WTC11 (cell line): ENCODE measurements at regions not wholly inside any gene's neighbourhood (a gene's known extent, or its start where the extent isn't known, plus 50 kb on each side); places are given as distances from the start of the nearest gene placed in this dataset.

Source experiments
- ATAC-seq: fragments of 200-7000 bp; cut with Tn5 transposase; 2 replicates; pipeline ENCODE4 v1.10.0; 2021; ENCODE audit warnings: mild to moderate bottlenecking, moderate library complexity
- CTCF ChIA-PET: fragments of 300-600 bp; sonication (Branson Sonifier 250); formaldehyde crosslinking; loops from one replicate; lab custom pipeline; 2021; ENCODE audit warnings: antibody characterized with exemption; lab: Charles Lee
- POLR2A ChIA-PET: fragments of 350-600 bp; sonication (Branson Sonifier 250); formaldehyde crosslinking; loops from one replicate; lab custom pipeline; 2021; ENCODE audit warnings: antibody characterized with exemption; lab: Charles Lee
- DNase-seq: peaks from one replicate; pipeline ENCODE4 v3.0.0; 2021; ENCODE audit warnings: low spot score
- H3K27ac Mint-ChIP-seq: 2 replicates; pipeline ENCODE4 v1.8.0; 2021; ENCODE audit warnings: mixed read lengths
- H3K27me3 Mint-ChIP-seq: 2 replicates; pipeline ENCODE4 v1.8.0; 2021; ENCODE audit warnings: low read depth, mild to moderate bottlenecking, moderate library complexity, mixed read lengths
- H3K36me3 Mint-ChIP-seq: 2 replicates; pipeline ENCODE4 v1.8.0; 2021; ENCODE audit warnings: mixed read lengths
- H3K4me1 Mint-ChIP-seq: 2 replicates; pipeline ENCODE4 v1.8.0; 2022; ENCODE audit warnings: mixed read lengths
- H3K4me3 Mint-ChIP-seq: 2 replicates; pipeline ENCODE4 v1.8.0; 2021; ENCODE audit warnings: mild to moderate bottlenecking, moderate library complexity, mixed read lengths
- H3K9me3 Mint-ChIP-seq: 2 replicates; pipeline ENCODE4 v1.8.0; 2021; ENCODE audit warnings: mixed read lengths
- ELF4 ChIP-seq: sonication (generic); formaldehyde crosslinking; IDR thresholded peaks from 2 replicates; pipeline ENCODE4 v1.8.1; 2022; ENCODE audit warnings: low read depth, mild to moderate bottlenecking, moderate library complexity, missing genetic modification reagents
- FOXP1 ChIP-seq: sonication (generic); formaldehyde crosslinking; IDR thresholded peaks from 2 replicates; pipeline ENCODE4 v1.8.0; 2022; ENCODE audit warnings: missing genetic modification reagents, mild to moderate bottlenecking, moderate library complexity, borderline replicate concordance
- GABPB1 ChIP-seq: sonication (generic); formaldehyde crosslinking; IDR thresholded peaks from 2 replicates; pipeline ENCODE4 v1.8.1; 2023; ENCODE audit warnings: mild to moderate bottlenecking, missing genetic modification reagents
- GTF2I ChIP-seq: fragments of 250-450 bp; sonication (Bioruptor Pico); conservative IDR thresholded peaks from 2 replicates; pipeline ENCODE4 v1.4.0; 2021; ENCODE audit warnings: mild to moderate bottlenecking
- IRF2 ChIP-seq: sonication (generic); formaldehyde crosslinking; IDR thresholded peaks from 2 replicates; pipeline ENCODE4 v1.8.0; 2022; ENCODE audit warnings: low read depth, missing genetic modification reagents, borderline replicate concordance
- NFATC4 ChIP-seq: fragments of 250-450 bp; sonication (Bioruptor Pico); IDR thresholded peaks from 2 replicates; pipeline ENCODE4 v1.9.0; 2021; ENCODE audit warnings: mild to moderate bottlenecking
- PRRX2 ChIP-seq: fragments of 250-450 bp; sonication (Bioruptor Pico); IDR thresholded peaks from 2 replicates; pipeline ENCODE4 v1.8.0; 2021; ENCODE audit warnings: mild to moderate bottlenecking
- ZBTB21 ChIP-seq: sonication (generic); formaldehyde crosslinking; IDR thresholded peaks from 2 replicates; pipeline ENCODE4 v1.8.1; 2023; ENCODE audit warnings: mild to moderate bottlenecking, missing genetic modification reagents, borderline replicate concordance
- ZNF317 ChIP-seq: sonication (generic); formaldehyde crosslinking; IDR thresholded peaks from 2 replicates; pipeline ENCODE4 v1.8.1; 2023; ENCODE audit warnings: low read depth, mild to moderate bottlenecking, moderate library complexity, missing genetic modification reagents, borderline replicate concordance
- TF ChIP-seq, protein P1 (sequence below): sonication (generic); formaldehyde crosslinking; IDR thresholded peaks from 2 replicates; pipeline ENCODE4 v1.8.1; 2022; ENCODE audit warnings: low read depth, missing genetic modification reagents, borderline replicate concordance
- TF ChIP-seq, protein P2 (sequence below): sonication (generic); formaldehyde crosslinking; IDR thresholded peaks from 2 replicates; pipeline ENCODE4 v1.8.1; 2022; ENCODE audit warnings: missing genetic modification reagents, borderline replicate concordance
- TF ChIP-seq, protein P3 (sequence below): sonication (generic); formaldehyde crosslinking; IDR thresholded peaks from 2 replicates; pipeline ENCODE4 v1.8.1; 2023; ENCODE audit warnings: mild to moderate bottlenecking, missing genetic modification reagents, borderline replicate concordance
- TF ChIP-seq, protein P4 (sequence below): sonication (generic); formaldehyde crosslinking; IDR thresholded peaks from 2 replicates; pipeline ENCODE4 v1.8.0; 2022; ENCODE audit warnings: mild to moderate bottlenecking, missing genetic modification reagents
- TF ChIP-seq, protein P5 (sequence below): fragments of 250-450 bp; sonication (Bioruptor Pico); IDR thresholded peaks from 2 replicates; pipeline ENCODE4 v1.8.0; 2021; ENCODE audit warnings: mild to moderate bottlenecking
- TF ChIP-seq, protein P6 (sequence below): sonication (generic); formaldehyde crosslinking; IDR thresholded peaks from 2 replicates; pipeline ENCODE4 v1.8.0; 2022; ENCODE audit warnings: mild to moderate bottlenecking, missing genetic modification reagents
- TF ChIP-seq, protein P7 (sequence below): sonication (generic); formaldehyde crosslinking; IDR thresholded peaks from 2 replicates; pipeline ENCODE4 v1.8.0; 2023; ENCODE audit warnings: mild to moderate bottlenecking, missing genetic modification reagents

DNA sequence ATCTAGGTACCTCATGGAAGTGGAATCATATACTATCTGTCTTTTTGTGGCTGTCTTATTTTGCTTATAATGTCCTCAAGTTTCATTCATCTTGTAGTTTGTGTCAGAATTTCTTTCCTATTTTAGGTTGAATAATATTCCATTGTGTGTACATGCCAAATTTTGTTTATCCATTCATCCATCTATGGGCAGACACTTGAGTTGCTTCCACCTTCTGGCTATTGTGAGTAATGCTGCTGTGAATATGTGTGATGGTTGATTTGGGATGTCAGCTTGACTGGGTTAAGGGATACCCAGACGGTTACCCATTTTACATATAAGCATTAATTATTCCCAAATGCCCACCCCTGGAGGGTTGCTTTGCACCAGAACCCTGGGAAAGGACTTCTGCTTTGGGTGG lies 477.5 kb downstream of the PTPRU start (continued):
- TF ChIP-seq, protein P1, sequence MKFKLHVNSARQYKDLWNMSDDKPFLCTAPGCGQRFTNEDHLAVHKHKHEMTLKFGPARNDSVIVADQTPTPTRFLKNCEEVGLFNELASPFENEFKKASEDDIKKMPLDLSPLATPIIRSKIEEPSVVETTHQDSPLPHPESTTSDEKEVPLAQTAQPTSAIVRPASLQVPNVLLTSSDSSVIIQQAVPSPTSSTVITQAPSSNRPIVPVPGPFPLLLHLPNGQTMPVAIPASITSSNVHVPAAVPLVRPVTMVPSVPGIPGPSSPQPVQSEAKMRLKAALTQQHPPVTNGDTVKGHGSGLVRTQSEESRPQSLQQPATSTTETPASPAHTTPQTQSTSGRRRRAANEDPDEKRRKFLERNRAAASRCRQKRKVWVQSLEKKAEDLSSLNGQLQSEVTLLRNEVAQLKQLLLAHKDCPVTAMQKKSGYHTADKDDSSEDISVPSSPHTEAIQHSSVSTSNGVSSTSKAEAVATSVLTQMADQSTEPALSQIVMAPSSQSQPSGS (CRISPR knock-in tag): no peak
- TF ChIP-seq, protein P2, sequence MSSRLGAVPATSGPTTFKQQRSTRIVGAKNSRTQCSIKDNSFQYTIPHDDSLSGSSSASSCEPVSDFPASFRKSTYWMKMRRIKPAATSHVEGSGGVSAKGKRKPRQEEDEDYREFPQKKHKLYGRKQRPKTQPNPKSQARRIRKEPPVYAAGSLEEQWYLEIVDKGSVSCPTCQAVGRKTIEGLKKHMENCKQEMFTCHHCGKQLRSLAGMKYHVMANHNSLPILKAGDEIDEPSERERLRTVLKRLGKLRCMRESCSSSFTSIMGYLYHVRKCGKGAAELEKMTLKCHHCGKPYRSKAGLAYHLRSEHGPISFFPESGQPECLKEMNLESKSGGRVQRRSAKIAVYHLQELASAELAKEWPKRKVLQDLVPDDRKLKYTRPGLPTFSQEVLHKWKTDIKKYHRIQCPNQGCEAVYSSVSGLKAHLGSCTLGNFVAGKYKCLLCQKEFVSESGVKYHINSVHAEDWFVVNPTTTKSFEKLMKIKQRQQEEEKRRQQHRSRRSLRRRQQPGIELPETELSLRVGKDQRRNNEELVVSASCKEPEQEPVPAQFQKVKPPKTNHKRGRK (CRISPR knock-in tag): no peak
- no peak for TF ChIP-seq GABPB1 (CRISPR knock-in tag)

DNA sequence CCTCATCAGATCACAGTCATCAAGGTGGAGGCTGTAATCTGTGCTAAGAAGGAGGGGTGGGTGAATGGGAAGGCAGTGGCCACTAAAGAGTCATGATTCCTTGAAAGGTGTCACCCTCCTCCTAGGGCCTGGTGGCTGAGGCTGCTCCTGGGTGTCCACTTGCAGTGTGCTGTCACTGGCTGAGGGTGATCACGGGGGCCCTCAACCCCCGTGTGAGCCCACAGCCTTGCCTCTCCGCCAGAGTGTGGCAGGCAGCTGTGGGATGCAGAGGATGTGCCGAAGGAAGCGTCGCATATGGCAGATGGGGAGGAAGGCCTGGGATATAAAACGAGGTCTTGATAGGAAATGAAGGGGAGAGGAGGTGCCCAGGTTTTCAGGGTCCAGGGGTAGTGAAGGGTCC lies 476.5 kb downstream of the PTPRU start:
- CTCF ChIA-PET: interaction anchor here (2.4 kb wide), 1 partner anchor 9 kb away, joined by 9 read pairs; no protein-coding TSS in a partner anchor
- Mint-ChIP-seq H3K4me1 (peaks cover 21% of the 10 kb centered on the region), H3K36me3 (peaks cover 19% of the 10 kb centered on the region), H3K9me3 (peaks cover 24% of the 10 kb centered on the region), H3K27me3 (peaks cover 7% of the 10 kb centered on the region), H3K4me3 (no peak overlapping the region), H3K27ac (no peak overlapping the region)
- POLR2A ChIA-PET: interaction anchor here (0.6 kb wide), 1 partner anchor 11 kb away, joined by 3 read pairs; no protein-coding TSS in a partner anchor
- ATAC-seq (no peak), DNase-seq (no peak)
- TF ChIP-seq IRF2 (CRISPR knock-in tag) (no peak), NFATC4 (CRISPR knock-in tag) (no peak), ZNF317 (CRISPR knock-in tag) (no peak), PRRX2 (CRISPR knock-in tag) (no peak), GTF2I (CRISPR knock-in tag) (no peak), FOXP1 (CRISPR knock-in tag) (no peak), ZBTB21 (CRISPR knock-in tag) (no peak)
- TF ChIP-seq, protein P3, sequence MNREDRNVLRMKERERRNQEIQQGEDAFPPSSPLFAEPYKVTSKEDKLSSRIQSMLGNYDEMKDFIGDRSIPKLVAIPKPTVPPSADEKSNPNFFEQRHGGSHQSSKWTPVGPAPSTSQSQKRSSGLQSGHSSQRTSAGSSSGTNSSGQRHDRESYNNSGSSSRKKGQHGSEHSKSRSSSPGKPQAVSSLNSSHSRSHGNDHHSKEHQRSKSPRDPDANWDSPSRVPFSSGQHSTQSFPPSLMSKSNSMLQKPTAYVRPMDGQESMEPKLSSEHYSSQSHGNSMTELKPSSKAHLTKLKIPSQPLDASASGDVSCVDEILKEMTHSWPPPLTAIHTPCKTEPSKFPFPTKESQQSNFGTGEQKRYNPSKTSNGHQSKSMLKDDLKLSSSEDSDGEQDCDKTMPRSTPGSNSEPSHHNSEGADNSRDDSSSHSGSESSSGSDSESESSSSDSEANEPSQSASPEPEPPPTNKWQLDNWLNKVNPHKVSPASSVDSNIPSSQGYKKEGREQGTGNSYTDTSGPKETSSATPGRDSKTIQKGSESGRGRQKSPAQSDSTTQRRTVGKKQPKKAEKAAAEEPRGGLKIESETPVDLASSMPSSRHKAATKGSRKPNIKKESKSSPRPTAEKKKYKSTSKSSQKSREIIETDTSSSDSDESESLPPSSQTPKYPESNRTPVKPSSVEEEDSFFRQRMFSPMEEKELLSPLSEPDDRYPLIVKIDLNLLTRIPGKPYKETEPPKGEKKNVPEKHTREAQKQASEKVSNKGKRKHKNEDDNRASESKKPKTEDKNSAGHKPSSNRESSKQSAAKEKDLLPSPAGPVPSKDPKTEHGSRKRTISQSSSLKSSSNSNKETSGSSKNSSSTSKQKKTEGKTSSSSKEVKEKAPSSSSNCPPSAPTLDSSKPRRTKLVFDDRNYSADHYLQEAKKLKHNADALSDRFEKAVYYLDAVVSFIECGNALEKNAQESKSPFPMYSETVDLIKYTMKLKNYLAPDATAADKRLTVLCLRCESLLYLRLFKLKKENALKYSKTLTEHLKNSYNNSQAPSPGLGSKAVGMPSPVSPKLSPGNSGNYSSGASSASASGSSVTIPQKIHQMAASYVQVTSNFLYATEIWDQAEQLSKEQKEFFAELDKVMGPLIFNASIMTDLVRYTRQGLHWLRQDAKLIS (CRISPR knock-in tag): no peak
- TF ChIP-seq, protein P4, sequence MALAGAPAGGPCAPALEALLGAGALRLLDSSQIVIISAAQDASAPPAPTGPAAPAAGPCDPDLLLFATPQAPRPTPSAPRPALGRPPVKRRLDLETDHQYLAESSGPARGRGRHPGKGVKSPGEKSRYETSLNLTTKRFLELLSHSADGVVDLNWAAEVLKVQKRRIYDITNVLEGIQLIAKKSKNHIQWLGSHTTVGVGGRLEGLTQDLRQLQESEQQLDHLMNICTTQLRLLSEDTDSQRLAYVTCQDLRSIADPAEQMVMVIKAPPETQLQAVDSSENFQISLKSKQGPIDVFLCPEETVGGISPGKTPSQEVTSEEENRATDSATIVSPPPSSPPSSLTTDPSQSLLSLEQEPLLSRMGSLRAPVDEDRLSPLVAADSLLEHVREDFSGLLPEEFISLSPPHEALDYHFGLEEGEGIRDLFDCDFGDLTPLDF (CRISPR knock-in tag): no peak
- TF ChIP-seq, protein P5, sequence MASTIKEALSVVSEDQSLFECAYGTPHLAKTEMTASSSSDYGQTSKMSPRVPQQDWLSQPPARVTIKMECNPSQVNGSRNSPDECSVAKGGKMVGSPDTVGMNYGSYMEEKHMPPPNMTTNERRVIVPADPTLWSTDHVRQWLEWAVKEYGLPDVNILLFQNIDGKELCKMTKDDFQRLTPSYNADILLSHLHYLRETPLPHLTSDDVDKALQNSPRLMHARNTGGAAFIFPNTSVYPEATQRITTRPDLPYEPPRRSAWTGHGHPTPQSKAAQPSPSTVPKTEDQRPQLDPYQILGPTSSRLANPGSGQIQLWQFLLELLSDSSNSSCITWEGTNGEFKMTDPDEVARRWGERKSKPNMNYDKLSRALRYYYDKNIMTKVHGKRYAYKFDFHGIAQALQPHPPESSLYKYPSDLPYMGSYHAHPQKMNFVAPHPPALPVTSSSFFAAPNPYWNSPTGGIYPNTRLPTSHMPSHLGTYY (CRISPR knock-in tag): no peak
- TF ChIP-seq, all 79 proteins: peak for 0

DNA sequence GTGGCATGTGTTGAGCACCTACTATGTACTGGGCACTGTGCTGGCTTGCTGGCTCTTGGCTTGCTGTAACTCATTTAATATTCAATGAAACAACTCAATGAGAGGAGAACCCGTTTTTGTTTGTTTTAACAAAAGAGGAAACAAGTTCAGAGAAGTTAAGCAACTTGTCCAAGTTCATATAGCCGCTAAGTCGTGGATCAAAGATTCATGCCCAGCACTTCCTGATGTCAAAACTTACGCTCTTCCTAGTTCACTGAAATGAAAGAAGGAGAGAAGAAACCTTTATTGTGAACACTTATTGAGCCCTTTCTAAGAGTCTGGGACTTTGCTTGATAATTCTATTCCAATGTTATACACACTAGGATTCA lies 475.9 kb downstream of the PTPRU start:
- ChIA-PET POLR2A (no interaction called here), CTCF (no interaction called here)
- TF ChIP-seq, protein P6, sequence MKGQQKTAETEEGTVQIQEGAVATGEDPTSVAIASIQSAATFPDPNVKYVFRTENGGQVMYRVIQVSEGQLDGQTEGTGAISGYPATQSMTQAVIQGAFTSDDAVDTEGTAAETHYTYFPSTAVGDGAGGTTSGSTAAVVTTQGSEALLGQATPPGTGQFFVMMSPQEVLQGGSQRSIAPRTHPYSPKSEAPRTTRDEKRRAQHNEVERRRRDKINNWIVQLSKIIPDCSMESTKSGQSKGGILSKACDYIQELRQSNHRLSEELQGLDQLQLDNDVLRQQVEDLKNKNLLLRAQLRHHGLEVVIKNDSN (CRISPR knock-in tag): no peak
- TF ChIP-seq ELF4 (CRISPR knock-in tag): no peak
- TF ChIP-seq, protein P7, sequence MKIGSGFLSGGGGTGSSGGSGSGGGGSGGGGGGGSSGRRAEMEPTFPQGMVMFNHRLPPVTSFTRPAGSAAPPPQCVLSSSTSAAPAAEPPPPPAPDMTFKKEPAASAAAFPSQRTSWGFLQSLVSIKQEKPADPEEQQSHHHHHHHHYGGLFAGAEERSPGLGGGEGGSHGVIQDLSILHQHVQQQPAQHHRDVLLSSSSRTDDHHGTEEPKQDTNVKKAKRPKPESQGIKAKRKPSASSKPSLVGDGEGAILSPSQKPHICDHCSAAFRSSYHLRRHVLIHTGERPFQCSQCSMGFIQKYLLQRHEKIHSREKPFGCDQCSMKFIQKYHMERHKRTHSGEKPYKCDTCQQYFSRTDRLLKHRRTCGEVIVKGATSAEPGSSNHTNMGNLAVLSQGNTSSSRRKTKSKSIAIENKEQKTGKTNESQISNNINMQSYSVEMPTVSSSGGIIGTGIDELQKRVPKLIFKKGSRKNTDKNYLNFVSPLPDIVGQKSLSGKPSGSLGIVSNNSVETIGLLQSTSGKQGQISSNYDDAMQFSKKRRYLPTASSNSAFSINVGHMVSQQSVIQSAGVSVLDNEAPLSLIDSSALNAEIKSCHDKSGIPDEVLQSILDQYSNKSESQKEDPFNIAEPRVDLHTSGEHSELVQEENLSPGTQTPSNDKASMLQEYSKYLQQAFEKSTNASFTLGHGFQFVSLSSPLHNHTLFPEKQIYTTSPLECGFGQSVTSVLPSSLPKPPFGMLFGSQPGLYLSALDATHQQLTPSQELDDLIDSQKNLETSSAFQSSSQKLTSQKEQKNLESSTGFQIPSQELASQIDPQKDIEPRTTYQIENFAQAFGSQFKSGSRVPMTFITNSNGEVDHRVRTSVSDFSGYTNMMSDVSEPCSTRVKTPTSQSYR (CRISPR knock-in tag): no peak
- Mint-ChIP-seq H3K36me3 (peaks cover 14% of the 10 kb centered on the region), H3K4me3 (no peak overlapping the region), H3K27ac (no peak overlapping the region), H3K4me1 (peaks cover 21% of the 10 kb centered on the region), H3K27me3 (peaks cover 3% of the 10 kb centered on the region; the same call in 1 of the 2 replicates), H3K9me3 (peaks cover 19% of the 10 kb centered on the region)
- DNase-seq (no peak), ATAC-seq (no peak)
